ENCODE measurements at regions not wholly inside any gene's neighbourhood (a gene's known extent, or its start where the extent isn't known, plus 50 kb on each side); places are given as distances from the start of the nearest gene placed in this dataset.

DNA sequence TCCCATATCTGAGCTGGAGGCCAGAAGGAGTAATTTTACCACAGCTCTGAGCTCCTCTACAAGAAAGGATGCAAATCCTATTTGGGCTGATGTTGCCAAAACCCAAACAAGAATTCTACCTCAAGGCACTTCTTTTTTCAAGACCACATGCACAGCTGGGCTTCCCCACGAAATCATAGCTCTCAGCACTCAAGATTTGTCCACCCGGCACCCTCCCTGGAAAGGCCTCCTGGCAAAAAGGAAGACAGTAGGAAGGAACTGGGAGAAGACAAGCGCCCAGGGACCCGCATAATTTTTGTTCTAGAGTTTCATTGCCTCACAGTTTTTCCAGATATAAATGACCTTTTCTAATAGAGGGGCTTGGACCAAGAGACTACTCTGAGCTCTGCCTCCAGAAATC, 90.5 kb downstream of the BANF2 start:
- ATAC-seq (ENCODE audit: low read depth): no peak
- no peak overlapping the region for H3K27ac Mint-ChIP-seq
- intact Hi-C loops (cut with micrococcal nuclease): no loop called here

GRCh38 chr20:17787816-17788215, 88.0 kb downstream of the BANF2 start:
- intact Hi-C loops (cut with micrococcal nuclease): no loop called here
- H3K36me3 Mint-ChIP-seq (ENCODE audit: low read depth): no peaks in the 10 kb centered on the region
- ChIA-PET POLR2A (no interaction called here), CTCF (no interaction called here)
- no peak for TF ChIP-seq CTCF (IDR thresholded peaks at IDR 0.05)
- no peak for ATAC-seq (ENCODE audit: low read depth)
- no peak overlapping the region for H3K4me3 Mint-ChIP-seq
- no peak for DNase-seq
- no peak overlapping the region for H3K27ac Mint-ChIP-seq
- H3K4me1 Mint-ChIP-seq: peaks cover 7% of the 10 kb centered on the region
- H3K9me3 Mint-ChIP-seq: no peaks in the 10 kb centered on the region
- peaks cover 5% of the 10 kb centered on the region for H3K27me3 Mint-ChIP-seq

More for the DNA sequence above, 90.5 kb downstream of the BANF2 start:
- CTCF ChIA-PET: no interaction called here
- no peaks in the 10 kb centered on the region for H3K9me3 Mint-ChIP-seq
- H3K27me3 Mint-ChIP-seq: peaks cover 6% of the 10 kb centered on the region
- H3K4me3 Mint-ChIP-seq: no peak overlapping the region
- no peaks in the 10 kb centered on the region for H3K36me3 Mint-ChIP-seq (ENCODE audit: low read depth)
- H3K4me1 Mint-ChIP-seq: no peaks in the 10 kb centered on the region
- TF ChIP-seq CTCF (IDR thresholded peaks at IDR 0.05): no peak
- DNase-seq: no peak
- POLR2A ChIA-PET: no interaction called here

DNA sequence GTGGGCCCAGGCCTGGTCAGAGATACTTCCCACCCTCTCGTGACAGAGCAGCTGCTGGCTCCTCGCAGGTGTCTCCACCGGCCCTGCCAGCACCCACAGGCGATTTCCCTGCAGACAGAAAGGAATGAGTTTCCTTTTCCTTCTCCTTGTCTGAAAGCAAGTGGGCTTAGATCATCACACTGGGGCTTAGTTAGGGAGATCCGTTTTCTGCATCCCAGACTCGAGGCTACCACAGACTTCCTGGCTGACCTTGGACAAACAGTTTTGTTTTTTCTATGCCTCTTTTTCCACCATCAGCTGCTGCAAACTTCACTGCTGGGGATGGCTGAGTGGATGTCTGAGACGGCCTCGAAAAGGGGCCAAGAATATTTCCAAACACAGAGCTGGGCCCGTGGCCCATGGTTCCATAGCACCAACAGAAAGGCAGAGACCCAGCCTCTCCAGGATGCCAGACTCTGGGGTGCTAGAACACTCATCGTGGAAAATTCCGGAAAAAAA, 86.5 kb downstream of the BANF2 start:
- H3K9me3 Mint-ChIP-seq: no peaks in the 10 kb centered on the region
- peaks cover 7% of the 10 kb centered on the region for H3K4me1 Mint-ChIP-seq
- intact Hi-C loops (cut with micrococcal nuclease): no loop called here
- no peak for DNase-seq
- H3K27me3 Mint-ChIP-seq: no peaks in the 10 kb centered on the region
- H3K27ac Mint-ChIP-seq: no peak overlapping the region
- no peak for TF ChIP-seq CTCF (IDR thresholded peaks at IDR 0.05)
- POLR2A ChIA-PET: no interaction called here
- no peak overlapping the region for H3K4me3 Mint-ChIP-seq
- H3K36me3 Mint-ChIP-seq (ENCODE audit: low read depth): no peaks in the 10 kb centered on the region
- no peak for ATAC-seq (ENCODE audit: low read depth)
- CTCF ChIA-PET: no interaction called here
